ENCODE measurements at regions not wholly inside any gene's neighbourhood (a gene's known extent, or its start where the extent isn't known, plus 50 kb on each side); places are given as distances from the start of the nearest gene placed in this dataset.

GRCh38 chr13:29693275-29693945, 97.9 kb upstream of the SLC7A1 start:
- Histone ChIP-seq H3K4me1 (ENCODE audit: control insufficient read depth, insufficient read depth, low read length) (no peaks in the 10 kb centered on the region), H3K4me3 (ENCODE audit: low read depth, low read length) (no peak overlapping the region), H3K9me3 (ENCODE audit: control insufficient read depth, insufficient read depth, low read depth, low read length) (no peaks in the 10 kb centered on the region), H3K36me3 (ENCODE audit: control insufficient read depth in 2 of 2, insufficient read depth in 1 of 2, low read length in 2 of 2) (no peaks in the 10 kb centered on the region), H3K27ac (ENCODE audit: extremely low read depth, low read depth, low read length) (no peak overlapping the region)
- ChIA-PET CTCF (interaction anchor here (0.7 kb wide), 1 partner anchor 204 kb away, joined by 4 read pairs; no protein-coding TSS in a partner anchor), POLR2A (no interaction called here)
- TF ChIP-seq ZNF449 (tag by site-specific recombination; IDR thresholded peaks at IDR 0.05) (no peak), ZBTB48 (tag by site-specific recombination; IDR thresholded peaks at IDR 0.05) (no peak), ZNF791 (tag by site-specific recombination; IDR thresholded peaks at IDR 0.05) (no peak), ZFP37 (tag by site-specific recombination; IDR thresholded peaks at IDR 0.05) (no peak), ZNF391 (tag by site-specific recombination; IDR thresholded peaks at IDR 0.05; ENCODE audit: borderline replicate concordance, low read depth) (no peak), ZNF776 (tag by site-specific recombination; IDR thresholded peaks at IDR 0.05; ENCODE audit: borderline replicate concordance) (no peak), ZNF157 (tag by site-specific recombination; IDR thresholded peaks at IDR 0.05) (no peak)

- Histone ChIP-seq H3K4me3 (ENCODE audit: low read depth, low read length) (no peak overlapping the region), H3K27ac (ENCODE audit: extremely low read depth, low read depth, low read length) (no peak overlapping the region), H3K4me1 (ENCODE audit: control insufficient read depth, insufficient read depth, low read length) (no peaks in the 10 kb centered on the region), H3K9me3 (ENCODE audit: control insufficient read depth, insufficient read depth, low read depth, low read length) (no peaks in the 10 kb centered on the region), H3K36me3 (ENCODE audit: control insufficient read depth in 2 of 2, insufficient read depth in 1 of 2, low read length in 2 of 2) (no peaks in the 10 kb centered on the region)
- TF ChIP-seq SP3 (tag by site-specific recombination; IDR thresholded peaks at IDR 0.05) (no peak), ZNF157 (tag by site-specific recombination; IDR thresholded peaks at IDR 0.05) (no peak), ZNF518A (tag by site-specific recombination; conservative IDR thresholded peaks at IDR 0.05; ENCODE audit: low read depth) (no peak), ZNF776 (tag by site-specific recombination; IDR thresholded peaks at IDR 0.05; ENCODE audit: borderline replicate concordance) (no peak), HOXD13 (CRISPR knock-in tag; IDR thresholded peaks at IDR 0.05; ENCODE audit: borderline replicate concordance) (no peak), ZNF600 (tag by site-specific recombination; IDR thresholded peaks at IDR 0.05) (no peak), ZNF548 (tag by site-specific recombination; IDR thresholded peaks at IDR 0.05) (no peak), KLF8 (tag by site-specific recombination; IDR thresholded peaks at IDR 0.05) (no peak), ZNF830 (tag by site-specific recombination; IDR thresholded peaks at IDR 0.05; ENCODE audit: low read depth) (no peak), ZBTB7A (tag by site-specific recombination; IDR thresholded peaks at IDR 0.05; ENCODE audit: low read depth) (no peak), ZSCAN5A (tag by site-specific recombination; IDR thresholded peaks at IDR 0.05) (no peak), ZNF184 (tag by site-specific recombination; IDR thresholded peaks at IDR 0.05) (no peak)
- ChIA-PET POLR2A (no interaction called here), CTCF (no interaction called here)
Measured at GRCh38 chr13:29689548-29689947, 94.1 kb upstream of the SLC7A1 start.

Measured in HEK293 (cell line).